IPS-18a (cell line): ENCODE measurements at regions not wholly inside any gene's neighbourhood (a gene's known extent, or its start where the extent isn't known, plus 50 kb on each side); places are given as distances from the start of the nearest gene placed in this dataset.
"Not testable (repeated sequence)": the region's sequence is repeated elsewhere in the genome, so short reads cannot be mapped to it uniquely, and the experiment has no call there.

Experiments used
- H3K27ac ChIP-seq: one replicate; pipeline ENCODE4 v1.5.1; 2013; ENCODE audit warnings: low read length
- H3K27me3 ChIP-seq: one replicate; pipeline ENCODE4 v1.6.1; 2013; ENCODE audit warnings: mild to moderate bottlenecking, low read length; ENCODE audit not compliant: control insufficient read depth, insufficient read depth
- H3K36me3 ChIP-seq: one replicate; pipeline ENCODE4 v1.6.1; 2013; ENCODE audit warnings: low read depth, low read length; ENCODE audit not compliant: control insufficient read depth
- H3K4me1 ChIP-seq: one replicate; pipeline ENCODE4 v1.6.1; 2013; ENCODE audit warnings: low read depth, low read length; ENCODE audit not compliant: control insufficient read depth
- H3K4me3 ChIP-seq: one replicate; pipeline ENCODE4 v1.5.1; 2013; ENCODE audit warnings: low read length
- H3K9ac ChIP-seq: one replicate; pipeline ENCODE4 v1.6.1; 2013; ENCODE audit warnings: mild to moderate bottlenecking, low read length, moderate library complexity
- H3K9me3 ChIP-seq: one replicate; pipeline ENCODE4 v1.6.1; 2013; ENCODE audit warnings: low read depth, low read length; ENCODE audit not compliant: control insufficient read depth

DNA sequence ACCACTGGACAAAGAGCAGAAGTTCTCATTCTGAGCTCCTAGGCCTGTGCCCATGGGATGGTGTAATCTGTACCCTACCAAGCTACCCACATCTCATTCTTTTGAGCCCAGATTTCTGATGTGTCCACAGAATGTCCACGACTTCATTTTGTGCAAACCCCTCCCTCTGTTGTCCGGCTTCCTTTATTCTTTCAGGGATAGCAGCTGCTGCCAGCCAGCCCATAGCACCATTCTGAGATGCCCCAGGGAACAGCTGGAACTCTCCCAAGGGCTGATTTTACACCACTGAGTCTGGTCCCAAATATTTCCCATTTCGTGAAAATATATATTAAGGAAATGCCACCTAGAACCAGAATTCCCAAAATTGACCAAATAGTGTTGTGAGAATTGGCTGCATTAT is 236.6 kb downstream of the SATB1 start:
- Histone ChIP-seq H3K9me3 (no peaks in the 10 kb centered on the region), H3K9ac (no peak overlapping the region), H3K27ac (no peak overlapping the region), H3K4me3 (no peak overlapping the region), H3K27me3 (no peaks in the 10 kb centered on the region), H3K4me1 (no peaks in the 10 kb centered on the region), H3K36me3 (no peaks in the 10 kb centered on the region)

DNA sequence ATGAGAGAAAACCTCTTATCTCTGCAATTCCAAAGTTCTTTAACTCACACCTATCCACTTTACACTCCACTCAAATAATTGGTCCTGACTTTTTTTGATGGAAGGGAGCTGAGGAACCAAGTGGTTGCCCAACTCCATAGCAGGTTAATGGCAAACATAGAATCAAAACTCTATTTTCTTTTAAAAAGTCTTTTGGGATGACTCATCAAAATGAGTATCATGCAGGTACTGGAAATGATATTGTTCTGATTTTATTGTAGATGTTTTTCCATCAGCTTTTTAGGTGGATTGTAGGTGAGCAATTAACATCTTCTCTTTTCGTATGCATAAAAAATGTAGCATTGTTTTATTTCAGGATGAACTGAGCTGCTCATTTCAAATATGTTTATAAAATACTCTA is 239.5 kb downstream of the SATB1 start:
- Histone ChIP-seq H3K27ac (no peak overlapping the region), H3K4me3 (no peak overlapping the region), H3K9ac (no peak overlapping the region), H3K4me1 (no peaks in the 10 kb centered on the region), H3K36me3 (no peaks in the 10 kb centered on the region), H3K9me3 (no peaks in the 10 kb centered on the region), H3K27me3 (no peaks in the 10 kb centered on the region)

- H3K9ac ChIP-seq, H3K36me3 ChIP-seq, H3K4me3 ChIP-seq, H3K9me3 ChIP-seq, H3K4me1 ChIP-seq, H3K27me3 ChIP-seq, H3K27ac ChIP-seq: not testable (repeated sequence)
These were observed 242.2 kb downstream of the SATB1 start for GRCh38 chr3:18182923-18183322.

DNA sequence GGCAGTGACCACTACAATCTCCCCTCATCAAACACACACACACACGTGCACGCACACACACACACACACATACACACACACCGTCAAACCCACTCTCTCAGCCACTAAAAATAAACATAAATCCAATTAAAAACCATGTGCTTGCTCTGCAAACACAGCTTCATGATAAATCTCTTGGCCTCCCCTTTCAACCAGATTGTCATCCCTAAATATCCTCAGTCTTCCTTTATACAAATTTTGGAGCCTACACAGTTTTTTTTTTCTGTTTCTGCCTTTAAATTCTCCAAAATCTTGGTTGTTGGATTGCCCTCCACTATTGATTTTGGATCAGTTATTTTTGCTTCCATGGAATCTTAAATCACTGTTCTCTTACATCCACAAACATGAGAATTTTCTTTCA is 245.6 kb downstream of the SATB1 start:
- Histone ChIP-seq H3K4me3 (no peak overlapping the region), H3K9ac (no peak overlapping the region), H3K36me3 (no peaks in the 10 kb centered on the region), H3K9me3 (no peaks in the 10 kb centered on the region), H3K27me3 (no peaks in the 10 kb centered on the region), H3K27ac (no peak overlapping the region), H3K4me1 (no peaks in the 10 kb centered on the region)

GRCh38 chr3:18177271-18177670 is 247.9 kb downstream of the SATB1 start:
- H3K27ac ChIP-seq: no peak overlapping the region
- H3K4me1 ChIP-seq: no peaks in the 10 kb centered on the region
- no peaks in the 10 kb centered on the region for H3K36me3 ChIP-seq
- H3K9ac ChIP-seq: no peak overlapping the region
- H3K9me3 ChIP-seq: no peaks in the 10 kb centered on the region
- H3K4me3 ChIP-seq: no peak overlapping the region
- no peaks in the 10 kb centered on the region for H3K27me3 ChIP-seq

GRCh38 chr3:18173891-18174290 is 251.2 kb downstream of the SATB1 start:
- not testable (repeated sequence) for H3K9ac ChIP-seq, H3K4me1 ChIP-seq, H3K27ac ChIP-seq, H3K36me3 ChIP-seq, H3K9me3 ChIP-seq, H3K4me3 ChIP-seq, H3K27me3 ChIP-seq

GRCh38 chr3:18159681-18160080 is 265.5 kb downstream of the SATB1 start:
- Histone ChIP-seq H3K36me3 (no peaks in the 10 kb centered on the region), H3K27me3 (no peaks in the 10 kb centered on the region), H3K9ac (no peak overlapping the region), H3K4me3 (no peak overlapping the region), H3K4me1 (no peaks in the 10 kb centered on the region), H3K27ac (no peak overlapping the region), H3K9me3 (no peaks in the 10 kb centered on the region)

- H3K4me3 ChIP-seq: no peak overlapping the region
- no peaks in the 10 kb centered on the region for H3K9me3 ChIP-seq
- no peaks in the 10 kb centered on the region for H3K27me3 ChIP-seq
- H3K4me1 ChIP-seq: peaks cover 15% of the 10 kb centered on the region
- H3K9ac ChIP-seq: no peak overlapping the region
- H3K27ac ChIP-seq: no peak overlapping the region
- no peaks in the 10 kb centered on the region for H3K36me3 ChIP-seq
These were observed 271.5 kb downstream of the SATB1 start for GRCh38 chr3:18153571-18154173.

GRCh38 chr3:18151199-18151598 is 273.9 kb downstream of the SATB1 start:
- Histone ChIP-seq H3K4me3 (no peak overlapping the region), H3K9ac (no peak overlapping the region), H3K9me3 (no peaks in the 10 kb centered on the region), H3K36me3 (no peaks in the 10 kb centered on the region), H3K4me1 (peaks cover 15% of the 10 kb centered on the region), H3K27ac (no peak overlapping the region), H3K27me3 (no peaks in the 10 kb centered on the region)

- no peak overlapping the region for H3K27ac ChIP-seq
- H3K27me3 ChIP-seq: no peaks in the 10 kb centered on the region
- no peaks in the 10 kb centered on the region for H3K36me3 ChIP-seq
- H3K4me1 ChIP-seq: peaks cover 15% of the 10 kb centered on the region
- H3K9ac ChIP-seq: no peak overlapping the region
- no peak overlapping the region for H3K4me3 ChIP-seq
- H3K9me3 ChIP-seq: no peaks in the 10 kb centered on the region
These were observed 275.2 kb downstream of the SATB1 start for GRCh38 chr3:18149935-18150334.

- peaks cover 15% of the 10 kb centered on the region for H3K4me1 ChIP-seq
- H3K9me3 ChIP-seq: no peaks in the 10 kb centered on the region
- no peak overlapping the region for H3K9ac ChIP-seq
- H3K36me3 ChIP-seq: no peaks in the 10 kb centered on the region
- H3K27me3 ChIP-seq: no peaks in the 10 kb centered on the region
- H3K4me3 ChIP-seq: no peak overlapping the region
- H3K27ac ChIP-seq: no peak overlapping the region
These were observed 275.8 kb downstream of the SATB1 start for GRCh38 chr3:18149386-18149785.

GRCh38 chr3:18144571-18144970 is 280.6 kb downstream of the SATB1 start:
- Histone ChIP-seq H3K4me3 (no peak overlapping the region), H3K36me3 (no peaks in the 10 kb centered on the region), H3K4me1 (peaks cover 2% of the 10 kb centered on the region), H3K9ac (no peak overlapping the region), H3K27me3 (no peaks in the 10 kb centered on the region), H3K9me3 (no peaks in the 10 kb centered on the region), H3K27ac (no peak overlapping the region)
